NCI-H2227 (cell line): ENCODE measurements at regions not wholly inside any gene's neighbourhood (a gene's known extent, or its start where the extent isn't known, plus 50 kb on each side); places are given as distances from the start of the nearest gene placed in this dataset.
A peak's percentile ranks its signal among the peaks of the same experiment; 100 is the strongest.

Experiments
- DNase-seq: peaks from one replicate; lab custom pipeline; 2025; ENCODE audit not compliant: unreplicated experiment; lab: John Stamatoyannopoulos, UW

GRCh38 chr13:33372251-33372919 lies 86.8 kb upstream of the STARD13 start:
- no peak for DNase-seq

- DNase-seq, result no peak
These were observed 88.1 kb upstream of the STARD13 start for GRCh38 chr13:33373624-33374023.

- DNase-seq, result no peak
These were observed 89.9 kb upstream of the STARD13 start for GRCh38 chr13:33375421-33375820.

- DNase-seq, result no peak
These were observed 90.7 kb upstream of the STARD13 start for GRCh38 chr13:33376212-33376611.

- DNase-seq, result no peak
These were observed 91.9 kb upstream of the STARD13 start for GRCh38 chr13:33377411-33377810.

- DNase-seq, result no peak
These were observed 92.3 kb upstream of the STARD13 start for GRCh38 chr13:33377825-33378224.

GRCh38 chr13:33379608-33380007 lies 94.1 kb upstream of the STARD13 start:
- no peak for DNase-seq

- no peak for DNase-seq
These were observed 95.0 kb upstream of the STARD13 start for GRCh38 chr13:33380487-33381079.

- DNase-seq, result no peak
These were observed 95.6 kb upstream of the STARD13 start for GRCh38 chr13:33381180-33381579.

- DNase-seq, result no peak
These were observed 96.4 kb upstream of the STARD13 start for GRCh38 chr13:33381906-33382305.

GRCh38 chr13:33383724-33384577 lies 98.4 kb upstream of the STARD13 start:
- DNase-seq, result no peak

GRCh38 chr13:33388286-33388998 lies 102.9 kb upstream of the STARD13 start:
- no peak for DNase-seq

- no peak for DNase-seq
These were observed 107.3 kb upstream of the STARD13 start for GRCh38 chr13:33392794-33393405.

GRCh38 chr13:33394294-33394932 lies 108.9 kb upstream of the STARD13 start:
- DNase-seq, result no peak

- DNase-seq, result no peak
These were observed 115.7 kb upstream of the STARD13 start for GRCh38 chr13:33401238-33401637.

- DNase-seq, result no peak
These were observed 117.4 kb upstream of the STARD13 start for GRCh38 chr13:33402975-33403374.

- peak; percentile 5 for DNase-seq
These were observed 118.3 kb upstream of the STARD13 start for GRCh38 chr13:33403807-33404362.

- no peak for DNase-seq
These were observed 119.8 kb upstream of the STARD13 start for GRCh38 chr13:33405371-33405770.

GRCh38 chr13:33409673-33410510 lies 124.3 kb upstream of the STARD13 start:
- DNase-seq, result peak; percentile 41
